Stimulated activated CD8-positive, alpha-beta memory T cell treated with anti-CD3 and anti-CD28 coated beads, Interleukin-7, amount 100 ng/mL, for 48 hours (primary cell): ENCODE measurements at regions not wholly inside any gene's neighbourhood (a gene's known extent, or its start where the extent isn't known, plus 50 kb on each side); places are given as distances from the start of the nearest gene placed in this dataset.

Source experiments
- DNase-seq, 2 donors: peaks; one replicate each; pipeline ENCODE4 v3.0.0-alpha.2; 2020; ENCODE audit warnings: low read depth in 1 of 2; ENCODE audit errors: extremely low read depth in 1 of 2

- no peak for DNase-seq
These were observed 68.7 kb upstream of the ATP10A start for GRCh38 chr15:25931851-25932250.

GRCh38 chr15:25930931-25931330 is 67.8 kb upstream of the ATP10A start:
- no peak for DNase-seq
